HepG2 (cell line): ENCODE measurements at regions not wholly inside any gene's neighbourhood (a gene's known extent, or its start where the extent isn't known, plus 50 kb on each side); places are given as distances from the start of the nearest gene placed in this dataset.

Experiments
- ATAC-seq: fragments of 200-7000 bp; cut with Tn5 transposase; 3 replicates; pipeline ENCODE4 v1.9.1; 2020; ENCODE audit warnings: mild to moderate bottlenecking, moderate library complexity
- BruUV-seq: library from RNA; stranded (reverse); fragments of 400-500 nt; replicated peaks from 2 replicates; lab custom pipeline; 2021; lab: Mats Ljungman, UMichigan
- CTCF ChIA-PET: fragments of 300-600 bp; formaldehyde crosslinking; extraction: SDS; loops from one replicate; lab custom pipeline; 2021; ENCODE audit warnings: low total read pairs, inconsistent platforms, low intra/inter-chr PET ratio; lab: Yijun Ruan, JAX
- POLR2A ChIA-PET: fragments of 350-600 bp; sonication (Branson Sonifier 250); formaldehyde crosslinking; loops from one replicate; lab custom pipeline; 2020; ENCODE audit warnings: antibody characterized with exemption, inconsistent platforms; lab: Yijun Ruan, JAX
- DNase-seq: peaks from one replicate; pipeline ENCODE4 v3.0.0-alpha.2; 2015; ENCODE audit warnings: low spot score
- FAIRE-seq: peaks from 3 replicates; lab custom pipeline; 2011; peaks lifted over from hg19 to GRCh38; lab: Jason Lieb, UNC
- H2AFZ ChIP-seq: one replicate; pipeline ENCODE4 v1.6.1; 2011; ENCODE audit warnings: low read length, inconsistent platforms
- H3K27ac ChIP-seq: fragments of 300-600 bp; 3 replicates; pipeline ENCODE4 v1.8.0; 2011; ENCODE audit warnings: mixed run types, mild to moderate bottlenecking, mixed read lengths, low read length, inconsistent platforms; ENCODE audit not compliant: insufficient read depth; ENCODE audit errors: extremely low read length
- H3K27me3 ChIP-seq, 2 experiments: fragments of 200-600 bp in 1 of 2; 2 replicates in 1 of 2; 3 replicates in 1 of 2; pipeline versions ENCODE4 v1.6.0 to v1.8.0; 2011; ENCODE audit warnings: low read length in 2 of 2, mild to moderate bottlenecking in 2 of 2, moderate library complexity in 2 of 2, inconsistent platforms in 1 of 2; ENCODE audit not compliant: insufficient read depth in 2 of 2, control insufficient read depth in 1 of 2
- H3K36me3 ChIP-seq, 2 experiments: fragments of 200-600 bp in 1 of 2; replicated peaks in 1 of 2; 2 replicates in 1 of 2; 3 replicates in 1 of 2; pipeline versions ENCODE4 v1.5.1 to v1.8.0; 2011; ENCODE audit warnings: low read length in 2 of 2, inconsistent platforms in 1 of 2; ENCODE audit not compliant: insufficient read depth in 2 of 2, control insufficient read depth in 1 of 2
- H3K4me1 ChIP-seq: 2 replicates; pipeline ENCODE4 v1.5.1; 2012; ENCODE audit warnings: low read length, inconsistent platforms; ENCODE audit not compliant: insufficient read depth
- H3K4me2 ChIP-seq: 2 replicates; pipeline ENCODE4 v1.6.0; 2011; ENCODE audit warnings: low read depth, low read length, inconsistent platforms
- H3K4me3 ChIP-seq, 3 experiments: fragments of 200-600 bp in 1 of 3; sonication (generic), shearing (Covaris generic) in 1 of 3; replicated peaks in 1 of 3; 2 replicates each; pipeline ENCODE4 v1.5.1; 2011 to 2016; ENCODE audit warnings: low read length in 3 of 3, inconsistent platforms in 2 of 3, low read depth in 2 of 3, mild to moderate bottlenecking in 2 of 3, control low read depth in 1 of 3, mixed read lengths in 1 of 3; ENCODE audit not compliant: insufficient read depth in 1 of 3
- H3K79me2 ChIP-seq: one replicate; pipeline ENCODE4 v1.6.1; 2011; ENCODE audit warnings: low read length, inconsistent platforms; ENCODE audit not compliant: insufficient read depth
- H3K9ac ChIP-seq: 2 replicates; pipeline ENCODE4 v1.6.0; 2011; ENCODE audit warnings: mild to moderate bottlenecking, low read depth, low read length, inconsistent platforms; ENCODE audit not compliant: insufficient read depth
- H3K9me3 ChIP-seq: 2 replicates; pipeline ENCODE4 v1.5.1; 2012; ENCODE audit warnings: mild to moderate bottlenecking, low read length
- H4K20me1 ChIP-seq: 2 replicates; pipeline ENCODE4 v1.6.0; 2011; ENCODE audit warnings: inconsistent platforms, mild to moderate bottlenecking, low read length, moderate library complexity; ENCODE audit not compliant: insufficient read depth
- E2F2 ChIP-seq: sonication (generic); formaldehyde crosslinking; IDR thresholded peaks from 2 replicates; pipeline ENCODE4 v1.4.0; 2020; ENCODE audit warnings: missing genetic modification reagents, borderline replicate concordance
- EP300 ChIP-seq, 3 experiments: sonication (generic) in 1 of 3; formaldehyde crosslinking in 1 of 3; IDR thresholded peaks; 2 replicates each; pipeline versions ENCODE4 v1.5.1 to v1.6.1; 2011 to 2020; ENCODE audit warnings: low read depth in 2 of 3, low read length in 2 of 3, borderline replicate concordance in 1 of 3, improper control_type of control experiment in 1 of 3, mild to moderate bottlenecking in 1 of 3, missing genetic modification reagents in 1 of 3, moderate library complexity in 1 of 3
- ETV6 ChIP-seq: sonication (generic); formaldehyde crosslinking; conservative IDR thresholded peaks from 2 replicates; pipeline ENCODE4 v1.4.0; 2020; ENCODE audit warnings: missing genetic modification reagents
- GZF1 ChIP-seq: sonication (generic); formaldehyde crosslinking; IDR thresholded peaks from 2 replicates; pipeline ENCODE4 v1.5.1; 2020; ENCODE audit warnings: mild to moderate bottlenecking, missing genetic modification reagents
- HOXA3 ChIP-seq: sonication (generic); formaldehyde crosslinking; IDR thresholded peaks from 2 replicates; pipeline ENCODE4 v1.5.0; 2020; ENCODE audit warnings: missing genetic modification reagents
- HOXA7 ChIP-seq: sonication (generic); formaldehyde crosslinking; IDR thresholded peaks from 2 replicates; pipeline ENCODE4 v1.8.1; 2022; ENCODE audit warnings: mild to moderate bottlenecking, missing genetic modification reagents, moderate library complexity
- NR3C1 ChIP-seq: sonication (generic); formaldehyde crosslinking; IDR thresholded peaks from 2 replicates; pipeline ENCODE4 v1.4.0; 2020; ENCODE audit warnings: missing genetic modification reagents
- PAXIP1 ChIP-seq: sonication (generic); formaldehyde crosslinking; conservative IDR thresholded peaks from 2 replicates; pipeline ENCODE4 v1.4.0; 2020; ENCODE audit warnings: mild to moderate bottlenecking, missing genetic modification reagents, moderate library complexity
- SOX5 ChIP-seq: IDR thresholded peaks from 2 replicates; pipeline ENCODE4 v1.6.1; 2016; ENCODE audit warnings: borderline replicate concordance
- ZBTB26 ChIP-seq: IDR thresholded peaks from 2 replicates; pipeline ENCODE4 v1.6.1; 2016; ENCODE audit warnings: missing compliant biosample characterization, missing genetic modification reagents, borderline replicate concordance
- ZFP37 ChIP-seq: sonication (generic); formaldehyde crosslinking; IDR thresholded peaks from 2 replicates; pipeline ENCODE4 v1.4.0; 2020; ENCODE audit warnings: missing genetic modification reagents, borderline replicate concordance
- ZNF143 ChIP-seq: sonication (generic); formaldehyde crosslinking; IDR thresholded peaks from 2 replicates; pipeline ENCODE4 v1.4.0; 2020; ENCODE audit warnings: missing genetic modification reagents
- ZSCAN9 ChIP-seq: IDR thresholded peaks from 2 replicates; pipeline ENCODE4 v1.6.1; 2016; ENCODE audit warnings: borderline replicate concordance
- WGBS: methylation state at CpG from one replicate; pipeline ENCODE4 v1.1.6; 2017; ENCODE audit warnings: low lambda C conversion rate; 5-methylcytosine and 5-hydroxymethylcytosine counted together
- in situ Hi-C: cut with HindIII; loops from 2 replicates; pipeline ENCODE4 v1.10.0; 2017; ENCODE audit warnings: low pct_unique_long_range_greater_than_20kb; ENCODE audit not compliant: extremely low pct_ligation_motif_present
- intact Hi-C: fragments of 100-400 bp; cut with micrococcal nuclease; formaldehyde crosslinking; loops from one replicate; pipeline ENCODE4 v1.10.0; 2022; ENCODE audit not compliant: unreplicated experiment

- FAIRE-seq, result no peak
- intact Hi-C loops, result no loop called here
- no peak overlapping the region for H3K27ac ChIP-seq
- no peak for DNase-seq
- POLR2A ChIA-PET, result no interaction called here
- no TSS peak for BruUV-seq
- peaks cover 22% of the 10 kb centered on the region for H3K4me1 ChIP-seq
- no peak for ATAC-seq
- H3K27me3 ChIP-seq, result no peaks in the 10 kb centered on the region
- H4K20me1 ChIP-seq, result no peaks in the 10 kb centered on the region
- TF ChIP-seq ZSCAN9 (CRISPR knock-in tag), result no peak
- TF ChIP-seq ETV6 (CRISPR knock-in tag), result no peak
- TF ChIP-seq HOXA3, result no peak
- TF ChIP-seq ZNF143, result no peak
- no peak for TF ChIP-seq ZFP37 (CRISPR knock-in tag)
- TF ChIP-seq PAXIP1 (CRISPR knock-in tag), result no peak
- no peak for TF ChIP-seq EP300 (IDR thresholded peaks at IDR 0.05; ENCODE audit: low read depth in 2 of 2, low read length in 2 of 2)
- no peak for TF ChIP-seq EP300 (CRISPR knock-in tag; IDR thresholded peaks at IDR 0.05; ENCODE audit: borderline replicate concordance)
- TF ChIP-seq SOX5 (CRISPR knock-in tag), result no peak
- no peak for TF ChIP-seq HOXA7 (CRISPR knock-in tag)
- TF ChIP-seq NR3C1 (CRISPR knock-in tag), result no peak
- no peak for TF ChIP-seq E2F2 (CRISPR knock-in tag)
- no peak for TF ChIP-seq GZF1 (CRISPR knock-in tag)
- TF ChIP-seq ZBTB26 (CRISPR knock-in tag), result no peak
- H3K4me2 ChIP-seq, result no peak overlapping the region
- H3K36me3 ChIP-seq, result no peaks in the 10 kb centered on the region
- in situ Hi-C loops, result no loop called here
- no peak overlapping the region for H3K4me3 ChIP-seq
- H3K79me2 ChIP-seq, result no peaks in the 10 kb centered on the region
- no peak overlapping the region for H2AFZ ChIP-seq
- H3K9ac ChIP-seq, result no peak overlapping the region
- CTCF ChIA-PET, result no interaction called here
- 96% methylated on average over 9 of the region's 9 CpGs for WGBS
- no peaks in the 10 kb centered on the region for H3K9me3 ChIP-seq
Measured at GRCh38 chr3:56851966-56852884, 50.5 kb upstream of the ARHGEF3 start.
